Activated gamma-delta T cell (primary cell): ENCODE measurements at regions not wholly inside any gene's neighbourhood (a gene's known extent, or its start where the extent isn't known, plus 50 kb on each side); places are given as distances from the start of the nearest gene placed in this dataset.

ENCODE experiments used
- DNase-seq: peaks from one replicate; lab custom pipeline; 2025; lab: John Stamatoyannopoulos, UW

DNA sequence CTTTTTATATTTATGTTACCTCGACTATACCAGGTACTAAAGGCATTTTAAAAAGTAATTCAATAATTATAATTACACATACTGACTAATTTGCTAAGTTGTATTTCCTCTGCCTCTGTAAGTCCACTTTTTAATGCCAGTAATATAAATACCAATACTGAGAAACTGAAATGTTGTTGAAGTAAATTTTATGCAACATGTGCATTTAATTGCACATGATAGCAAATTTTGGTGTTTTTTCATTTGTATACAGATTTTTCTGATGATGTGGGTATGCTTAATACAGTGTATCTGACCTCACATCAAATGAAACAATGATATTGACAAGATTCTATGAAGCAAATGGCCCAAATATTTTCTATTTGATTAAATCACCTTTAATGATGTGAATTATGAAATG is 1531.6 kb downstream of the KCNT2 start:
- DNase-seq, result no peak

DNA sequence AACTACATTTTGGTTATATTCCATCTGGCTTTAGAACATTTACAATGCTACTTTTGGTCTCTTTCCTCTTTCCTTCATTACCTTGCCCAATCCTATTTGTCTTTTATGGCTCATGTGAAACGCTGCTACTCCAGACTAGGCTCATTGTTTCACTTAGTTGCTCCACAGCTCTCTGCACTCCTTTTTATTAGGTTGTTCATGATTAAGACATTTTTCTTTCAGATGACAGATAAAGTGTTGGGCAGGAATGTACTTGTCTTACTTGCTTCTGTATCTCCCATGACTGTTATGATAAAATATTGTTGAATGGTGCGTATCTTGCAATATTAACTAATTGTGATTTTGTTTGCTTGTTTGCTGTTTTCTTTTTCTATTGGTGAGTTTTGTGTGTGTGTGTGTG is 1532.3 kb downstream of the KCNT2 start:
- no peak for DNase-seq

DNA sequence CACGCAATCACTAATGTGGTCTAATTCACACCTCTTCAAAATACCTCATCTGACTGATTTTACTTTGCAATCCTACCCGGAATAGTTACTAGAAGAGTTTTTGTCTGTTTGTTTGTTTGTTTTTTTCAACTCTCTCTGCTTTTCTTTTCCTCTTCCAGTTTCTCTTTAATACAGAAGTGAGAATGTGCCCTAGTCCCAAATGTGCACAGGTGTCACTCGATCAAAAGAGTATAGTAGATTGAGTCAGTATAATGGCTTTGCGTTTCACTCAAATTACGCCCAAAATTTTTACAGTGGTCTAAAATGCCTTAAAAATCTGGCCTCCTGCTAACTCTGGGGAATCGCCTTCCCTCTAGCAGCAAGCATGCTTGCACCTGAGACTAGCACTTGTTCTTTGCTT is 1536.8 kb downstream of the KCNT2 start:
- no peak for DNase-seq

DNA sequence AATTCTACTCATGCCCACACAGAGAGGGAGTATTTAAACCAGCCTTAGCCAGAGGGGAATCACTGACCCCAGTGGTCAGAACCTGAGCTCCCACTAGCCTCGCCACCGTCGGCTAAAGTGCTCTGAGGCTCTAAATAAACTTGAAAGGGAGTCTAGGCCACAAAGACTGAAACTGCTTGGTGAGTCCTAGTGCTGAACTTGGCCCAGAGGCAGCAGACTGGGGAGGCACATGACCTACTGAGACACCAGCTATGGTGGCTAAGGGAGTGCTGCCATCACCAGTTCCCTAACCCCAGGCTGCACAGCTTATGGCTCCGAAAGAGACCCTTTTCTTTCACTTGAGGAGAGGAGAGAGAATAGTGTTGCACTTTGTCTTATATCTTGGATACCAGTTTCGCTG is 1542.8 kb downstream of the KCNT2 start:
- no peak for DNase-seq

DNA sequence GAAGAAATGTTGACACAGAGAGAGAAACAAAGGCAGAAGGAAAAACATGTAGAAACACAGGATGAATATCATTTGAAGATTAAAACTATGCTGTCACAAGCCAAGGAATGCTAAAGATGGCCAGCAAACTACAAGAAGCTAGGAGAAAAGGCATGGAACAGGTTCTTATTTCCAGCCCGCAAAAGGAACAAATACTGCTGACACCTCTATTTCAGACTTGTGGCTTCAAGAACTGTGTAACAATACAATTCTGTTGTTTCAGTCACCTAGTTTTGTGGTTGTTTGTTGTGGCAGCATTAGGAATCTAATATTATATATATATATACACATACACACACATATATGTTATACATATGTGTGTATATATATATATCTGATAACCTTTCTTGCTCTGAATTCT is 1543.9 kb downstream of the KCNT2 start:
- no peak for DNase-seq

DNA sequence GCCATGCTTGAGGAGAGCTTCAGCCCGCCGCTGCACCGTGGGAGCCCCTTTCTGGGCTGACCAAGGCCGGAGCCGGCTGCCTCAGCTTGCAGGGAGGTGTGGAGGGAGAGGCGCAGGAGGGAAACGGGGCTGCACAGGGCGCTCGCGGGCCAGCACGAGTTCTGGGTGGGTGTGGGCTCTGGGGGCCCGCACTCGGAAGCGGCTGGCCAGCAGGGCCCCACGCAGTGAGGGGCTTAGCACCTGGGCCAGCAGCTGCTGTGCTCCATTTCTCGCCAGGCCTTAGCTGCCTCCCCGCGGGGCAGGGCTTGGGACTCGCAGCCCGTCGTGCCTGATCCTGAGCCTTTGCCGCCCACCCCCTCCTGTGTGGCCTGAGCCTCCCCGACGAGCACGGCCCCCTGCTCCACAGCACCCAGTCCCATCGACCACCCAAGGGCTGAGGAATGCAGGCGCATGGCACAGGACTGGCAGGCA is 1554.0 kb downstream of the KCNT2 start:
- DNase-seq, result no peak

DNA sequence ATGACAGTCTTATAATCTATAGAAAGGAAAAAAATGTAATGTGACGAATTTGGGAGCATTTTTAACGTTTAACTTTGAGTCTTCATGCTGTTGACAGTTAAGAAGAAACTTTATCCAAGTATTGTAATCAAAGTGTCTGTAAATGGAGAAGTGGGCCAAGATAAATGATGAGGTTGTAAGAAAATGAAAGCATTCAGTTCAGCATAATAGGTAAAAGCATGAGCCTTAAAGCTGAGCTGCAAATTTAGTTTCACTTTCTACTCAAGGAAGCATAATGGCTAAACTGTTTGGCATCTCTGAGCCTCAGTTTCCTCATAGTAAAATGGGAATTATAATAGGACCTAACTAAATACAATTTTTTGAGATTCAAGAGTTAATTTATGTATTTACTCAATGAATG is 1554.8 kb downstream of the KCNT2 start:
- no peak for DNase-seq

DNA sequence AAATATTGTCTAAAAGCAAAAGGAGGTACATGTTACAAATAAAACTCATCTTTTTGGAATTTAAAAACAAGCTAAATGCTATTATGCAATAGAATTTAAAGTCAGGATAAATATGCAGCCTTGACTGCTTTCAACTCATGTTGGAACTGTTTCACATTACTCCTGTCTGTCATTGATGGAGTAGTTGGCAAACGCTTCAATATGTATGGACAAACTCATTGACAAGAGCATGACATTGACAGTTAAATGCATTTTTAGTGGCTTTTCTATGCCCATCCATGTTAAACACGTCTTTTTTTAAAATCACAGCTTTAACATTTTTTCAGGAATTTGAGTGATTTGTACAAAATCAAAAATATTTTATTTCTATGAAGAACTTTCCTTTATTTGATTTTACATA is 1560.5 kb downstream of the KCNT2 start:
- DNase-seq, result no peak

DNA sequence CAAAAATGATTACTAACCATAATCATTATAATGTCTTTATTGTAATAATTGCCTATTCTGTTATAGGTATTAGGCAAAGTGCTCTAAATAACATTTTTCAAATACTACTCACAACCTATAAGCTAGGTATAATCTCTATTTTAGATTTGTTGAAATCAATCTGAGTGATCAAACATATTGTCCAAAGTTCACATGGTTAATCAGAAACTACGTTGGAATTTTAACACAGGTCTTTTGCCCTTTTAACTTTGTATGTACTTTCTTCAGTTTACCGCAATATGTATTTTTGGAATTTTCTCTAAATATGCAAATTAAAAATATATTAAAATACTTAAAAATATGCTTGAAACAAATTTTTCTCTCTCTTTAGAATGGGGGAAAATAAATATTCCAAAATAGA is 1563.2 kb downstream of the KCNT2 start:
- DNase-seq, result no peak

DNA sequence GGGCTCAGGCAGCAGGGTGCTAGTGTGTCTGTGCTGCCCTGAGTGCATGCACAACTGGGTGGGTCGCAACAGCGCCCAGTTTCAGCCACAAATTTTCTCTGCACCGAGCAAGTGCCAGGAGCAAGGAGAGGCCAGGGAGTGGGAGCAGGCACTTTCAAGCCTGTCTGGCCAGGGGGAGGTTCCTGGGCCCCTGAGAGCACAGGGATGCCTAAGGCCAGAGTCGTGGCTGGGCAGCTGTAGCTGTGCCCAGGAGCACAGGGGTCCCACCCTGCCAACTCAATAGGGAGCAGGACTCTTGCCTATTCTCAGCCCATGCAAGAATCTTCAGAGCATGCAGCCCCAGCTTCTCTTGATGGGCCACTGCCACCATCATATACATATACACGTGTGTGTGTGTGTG is 1577.4 kb downstream of the KCNT2 start:
- DNase-seq, result no peak

DNA sequence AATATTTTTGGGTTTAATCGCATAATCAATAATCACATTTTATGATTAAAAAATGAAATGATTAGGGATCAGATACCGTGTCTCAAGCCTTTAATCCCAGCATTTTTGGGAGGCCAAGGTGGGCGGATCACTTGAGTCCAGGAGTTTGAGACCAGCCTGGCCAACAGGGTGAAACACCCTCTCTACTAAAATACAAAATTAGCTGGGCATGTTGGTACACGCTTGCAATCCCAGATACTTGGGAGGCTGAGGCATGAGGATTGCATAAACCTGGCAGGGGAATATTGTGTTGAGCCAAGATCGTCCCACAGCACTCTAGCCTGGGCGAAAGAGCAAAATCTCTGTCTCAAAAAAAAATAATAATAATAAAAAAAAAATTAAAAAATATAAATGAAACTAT is 1581.4 kb downstream of the KCNT2 start:
- DNase-seq, result no peak

DNA sequence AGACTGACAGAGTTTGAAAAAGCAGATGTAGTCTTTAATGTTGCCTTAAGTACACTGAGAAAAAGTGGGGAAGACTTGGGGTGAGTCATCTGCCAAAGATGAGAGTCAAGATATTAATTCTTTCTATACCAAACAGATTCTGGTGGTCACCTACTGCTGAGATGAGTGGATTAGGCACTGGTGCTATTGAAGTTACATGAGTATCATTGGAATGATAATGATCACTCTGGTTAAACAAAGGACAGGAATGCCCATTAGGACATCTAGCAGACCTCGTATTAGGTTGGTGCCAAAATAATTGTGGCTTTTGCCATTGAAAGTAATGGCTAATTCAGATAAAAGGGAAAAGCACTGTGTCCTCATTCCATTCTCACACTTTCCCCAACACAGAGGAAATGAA is 1588.9 kb downstream of the KCNT2 start:
- DNase-seq, result no peak

DNA sequence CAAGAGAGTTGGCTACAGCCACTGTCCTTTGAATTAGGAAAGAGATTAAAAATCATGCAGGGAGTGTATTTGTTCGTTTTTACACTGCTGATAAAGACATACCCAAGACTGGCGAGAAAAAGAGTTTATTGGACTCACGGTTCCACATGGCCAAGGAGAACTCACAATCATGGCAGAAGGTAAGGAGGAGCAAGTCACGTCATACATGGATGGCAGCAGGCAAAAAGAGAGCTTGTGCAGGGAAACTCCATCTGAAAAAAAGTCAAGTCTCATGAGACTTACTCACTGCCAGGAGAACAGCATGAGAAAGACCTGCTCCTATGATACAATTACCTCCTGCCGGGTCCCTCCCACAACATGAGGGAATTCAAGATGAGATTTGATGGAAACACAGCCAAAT is 1595.2 kb downstream of the KCNT2 start:
- no peak for DNase-seq

DNA sequence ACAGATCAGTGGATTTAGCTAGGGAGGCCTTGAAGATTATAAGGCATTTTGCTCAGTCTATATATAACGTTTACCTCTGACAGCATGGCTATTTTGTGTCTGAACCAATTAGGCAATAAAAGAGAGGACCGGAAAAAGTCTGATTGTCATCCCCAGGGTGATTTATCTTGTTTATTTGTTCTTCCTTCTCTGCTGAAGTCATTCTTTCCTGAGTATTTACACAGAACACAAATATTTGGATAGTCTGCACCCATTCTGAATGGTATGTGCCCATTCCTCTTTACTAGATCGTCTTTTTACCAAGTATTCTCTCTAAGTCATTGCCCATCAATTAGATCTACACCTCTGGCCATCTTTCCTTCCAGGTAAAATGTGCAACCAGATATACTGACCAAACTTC is 1602.9 kb downstream of the KCNT2 start:
- DNase-seq, result no peak

DNA sequence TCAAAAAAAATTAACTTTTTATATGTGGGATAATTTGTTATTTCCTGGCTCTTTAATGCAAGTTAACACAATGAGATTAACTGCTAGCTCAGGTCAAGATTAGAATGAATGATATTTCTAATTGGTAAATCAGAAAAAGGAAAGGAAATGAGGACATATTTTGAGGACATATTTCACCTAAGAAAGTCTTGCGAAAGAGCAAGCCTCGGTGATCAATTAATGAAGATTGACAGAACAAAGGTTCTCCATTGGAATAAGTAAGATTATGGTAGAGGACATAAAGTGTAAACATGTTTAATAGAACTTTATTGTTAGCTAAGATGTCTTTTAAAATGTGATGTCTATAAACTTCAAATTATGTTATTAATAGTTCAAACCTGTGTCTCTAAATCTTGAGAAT is 1617.8 kb downstream of the KCNT2 start:
- DNase-seq, result no peak

DNA sequence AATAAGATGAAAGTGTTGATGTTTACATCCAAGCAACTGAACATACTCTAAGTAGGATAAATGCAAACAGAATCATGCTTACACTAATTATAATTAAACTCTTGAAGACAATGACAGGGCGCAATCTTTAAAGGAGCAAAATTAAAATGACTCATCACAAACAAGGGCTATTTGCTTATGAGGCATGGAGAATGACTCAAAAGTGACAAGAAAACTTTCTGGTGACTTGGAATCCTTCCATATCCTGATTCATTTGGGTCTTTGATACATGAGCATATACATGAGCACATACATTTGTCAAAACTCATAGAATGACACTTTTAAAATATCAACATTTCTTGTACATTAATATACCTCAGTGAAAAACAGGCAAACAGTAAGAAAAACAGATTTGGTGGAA is 1632.3 kb downstream of the KCNT2 start:
- no peak for DNase-seq

DNA sequence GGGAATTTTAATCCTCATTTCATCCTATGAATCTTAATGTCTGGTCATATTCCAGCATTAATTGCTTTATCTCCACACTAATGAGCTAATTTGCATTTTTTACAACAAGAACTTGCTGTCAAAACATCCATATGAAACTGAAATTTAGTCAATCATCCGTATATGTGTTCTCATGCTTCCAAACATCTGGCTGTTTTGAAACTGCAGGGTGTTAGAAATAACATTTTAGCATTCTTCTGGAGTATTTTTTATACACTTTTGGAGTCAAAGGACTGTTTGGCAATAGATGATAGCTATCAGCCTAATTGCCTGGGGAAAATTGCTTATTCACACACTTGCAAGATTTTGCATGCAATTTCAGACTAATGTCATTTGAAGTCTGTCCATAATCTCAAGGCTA is 1639.3 kb downstream of the KCNT2 start:
- no peak for DNase-seq

DNA sequence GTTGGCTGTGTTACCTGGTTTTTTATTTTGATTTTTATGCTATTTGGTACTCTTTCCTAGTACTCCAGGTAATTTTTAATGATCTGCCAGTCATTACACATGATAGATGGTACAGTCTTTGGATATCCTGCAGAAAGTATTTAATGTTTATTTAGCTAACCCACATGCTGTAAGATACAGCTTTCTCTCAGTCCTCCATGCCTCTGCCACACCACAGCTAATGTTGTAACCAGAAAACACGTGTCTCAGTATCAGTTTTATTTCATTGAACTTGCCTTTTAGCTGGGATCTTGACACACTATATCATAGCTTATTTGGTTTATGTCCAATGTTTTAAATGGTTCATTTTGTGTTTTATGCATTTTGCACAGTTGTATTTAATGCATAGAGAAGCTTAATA is 1648.4 kb downstream of the KCNT2 start:
- DNase-seq, result no peak

DNA sequence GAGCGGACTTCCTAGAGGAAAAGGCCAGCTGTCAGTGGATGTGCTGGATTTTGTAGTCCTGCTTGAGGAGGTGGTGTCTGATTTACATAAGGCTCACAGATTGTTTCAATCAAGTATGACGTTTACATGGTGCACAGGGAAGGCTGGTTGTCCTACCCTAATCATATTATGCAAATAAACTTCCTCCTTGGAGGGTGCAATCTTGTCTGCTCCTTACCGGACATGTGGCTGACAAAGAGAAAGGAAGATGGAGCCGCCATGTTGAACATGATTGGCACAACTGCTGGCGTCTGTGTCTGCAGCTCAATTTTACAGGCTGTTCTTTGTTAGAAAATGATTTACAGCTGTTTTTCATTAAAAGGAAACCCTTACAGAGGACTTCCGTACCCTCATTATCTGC is 1656.1 kb downstream of the KCNT2 start:
- DNase-seq, result no peak

DNA sequence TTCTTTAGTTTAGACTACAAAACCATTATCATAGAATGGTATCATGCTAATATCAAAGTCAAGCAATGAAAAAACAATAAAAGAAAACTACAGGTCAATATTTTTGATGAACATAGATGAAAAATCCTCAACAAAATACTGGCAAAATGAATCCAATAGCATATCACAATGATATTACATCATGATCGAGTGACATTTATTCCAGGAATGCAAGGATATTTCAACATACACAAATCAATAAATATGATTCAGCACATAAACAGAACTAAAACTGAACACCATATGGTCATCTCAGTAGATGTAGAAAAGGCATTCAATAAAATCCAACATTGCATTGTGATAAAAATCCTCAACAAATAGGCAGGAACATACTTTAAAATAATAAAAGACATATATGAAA is 1657.7 kb downstream of the KCNT2 start:
- DNase-seq, result no peak

DNA sequence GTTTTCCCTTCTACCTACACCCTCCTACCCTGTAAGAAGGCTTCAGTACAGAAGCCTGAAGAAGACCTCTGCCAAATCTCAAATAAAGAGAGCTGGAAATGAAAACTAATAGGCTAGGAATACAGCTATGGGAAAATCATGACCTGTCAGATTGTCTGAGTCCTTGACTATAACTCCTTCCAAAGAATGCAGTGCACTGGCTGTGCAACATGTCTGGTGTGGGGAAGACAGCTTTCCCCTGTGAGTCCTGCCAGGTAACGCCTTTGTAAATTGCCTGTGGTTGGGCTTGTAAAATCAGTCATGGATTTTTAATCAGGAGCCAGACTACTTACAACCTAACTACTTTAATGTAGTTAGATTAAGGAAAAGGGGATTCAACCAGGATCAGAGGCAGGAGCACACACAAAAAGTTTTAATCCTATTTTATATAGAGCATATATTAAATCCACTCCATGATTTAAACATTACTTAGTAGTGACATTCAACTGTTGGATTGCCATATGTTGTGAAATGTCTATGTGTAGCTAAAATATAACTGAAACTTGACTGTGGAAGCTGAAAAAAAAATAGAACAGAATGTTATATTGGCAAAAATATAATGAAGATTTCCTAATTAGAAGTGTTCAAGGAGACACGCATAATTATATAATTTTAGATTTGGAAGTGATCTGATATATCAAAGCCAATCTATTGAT is 1667.8 kb downstream of the KCNT2 start:
- no peak for DNase-seq

DNA sequence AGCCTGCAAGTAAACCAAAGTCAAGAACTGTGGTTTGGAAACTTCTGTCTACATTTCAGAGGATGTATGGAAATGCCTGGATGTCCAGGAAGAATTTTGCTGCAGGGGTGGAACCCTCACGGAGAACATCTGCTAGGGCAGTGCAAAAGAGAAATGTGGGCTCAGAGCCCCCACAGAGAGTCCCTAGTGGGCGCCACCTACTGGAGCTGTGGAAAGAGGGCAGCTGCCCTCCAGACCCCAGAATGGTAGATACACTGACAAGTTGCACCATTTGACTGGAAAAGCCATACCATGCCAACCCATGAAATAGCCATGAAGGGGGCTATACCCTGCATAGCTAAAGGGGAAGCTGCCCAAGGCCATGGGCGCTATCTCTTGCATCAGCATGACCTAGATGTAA is 1672.4 kb downstream of the KCNT2 start:
- no peak for DNase-seq

DNA sequence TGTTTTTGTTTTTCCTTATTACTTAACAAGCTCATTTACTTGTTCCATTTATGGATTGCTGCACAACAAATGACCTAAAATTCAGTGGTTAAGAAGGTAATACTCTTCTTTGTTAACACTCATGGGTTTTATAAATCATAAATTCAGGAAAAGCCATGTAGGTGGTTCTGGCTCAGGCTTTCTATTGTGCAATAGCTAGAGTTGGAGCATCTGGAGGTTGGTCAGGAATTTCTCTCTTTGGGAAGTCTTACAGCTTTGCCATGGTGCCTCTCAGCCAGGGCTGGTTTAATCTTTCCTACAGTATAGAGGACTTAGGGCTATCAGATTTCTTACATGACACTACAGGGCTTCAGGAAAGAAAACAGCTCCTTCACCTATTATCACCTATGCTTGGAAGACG is 1677.1 kb downstream of the KCNT2 start:
- DNase-seq, result no peak

DNA sequence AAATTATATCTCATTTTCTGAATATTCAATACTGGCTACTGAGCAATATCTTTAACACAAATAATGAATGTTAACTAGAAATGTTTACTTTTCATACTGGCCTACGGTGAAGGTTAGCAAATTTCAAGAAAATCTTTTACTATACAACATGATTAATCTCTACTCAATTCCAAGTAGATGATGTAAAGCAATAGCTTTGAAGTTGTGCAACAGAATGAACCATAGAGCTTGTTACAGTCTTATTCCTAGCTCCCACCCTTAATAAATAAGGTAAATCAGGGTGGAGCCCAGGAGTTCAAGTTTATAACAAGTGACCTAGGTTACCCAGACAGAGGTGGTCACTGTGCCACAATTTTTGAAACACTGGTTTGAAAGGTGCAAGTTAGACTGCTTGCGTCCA is 1678.1 kb downstream of the KCNT2 start:
- no peak for DNase-seq

DNA sequence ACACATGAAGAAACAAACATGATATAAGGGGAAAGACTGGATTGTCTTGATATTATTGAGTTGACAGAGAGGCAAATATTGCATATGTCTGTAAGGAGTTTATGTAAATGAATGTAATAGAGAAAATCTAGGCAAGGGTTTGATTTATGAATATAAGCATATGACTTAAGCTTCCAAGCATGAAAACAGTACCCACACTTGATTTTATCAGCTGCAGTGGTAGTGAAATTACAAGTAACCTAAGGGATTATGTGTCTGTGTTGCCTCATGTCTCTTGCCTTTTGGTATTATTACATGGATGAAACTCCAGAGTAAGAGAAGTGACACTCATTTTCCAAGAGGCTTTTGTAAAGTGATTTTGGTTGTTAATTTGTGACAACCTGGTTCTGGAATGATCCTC is 1678.9 kb downstream of the KCNT2 start:
- no peak for DNase-seq
